Stomach (tissue), 4 donors: ENCODE measurements at regions not wholly inside any gene's neighbourhood (a gene's known extent, or its start where the extent isn't known, plus 50 kb on each side); places are given as distances from the start of the nearest gene placed in this dataset.

Experiments used
- POLR2A ChIP-seq, 4 donors: fragments of 450-650 bp; IDR thresholded peaks; one replicate each; pipeline ENCODE4 v1.6.1; 2016; ENCODE audit warnings: antibody characterized with exemption in 4 of 4, control low read depth in 2 of 4, mild to moderate bottlenecking in 1 of 4, moderate library complexity in 1 of 4
- TF ChIP-seq, protein P1 (sequence below), 7 experiments: fragments of 450-650 bp in 4 of 7; fragments of 200-600 bp in 3 of 7; sonication (generic) in 3 of 7; IDR thresholded peaks; one replicate each; pipeline ENCODE4 v1.5.1; 2016 to 2019; ENCODE audit warnings: antibody characterized with exemption in 7 of 7, control low read depth in 2 of 7, mild to moderate bottlenecking in 1 of 7

DNA sequence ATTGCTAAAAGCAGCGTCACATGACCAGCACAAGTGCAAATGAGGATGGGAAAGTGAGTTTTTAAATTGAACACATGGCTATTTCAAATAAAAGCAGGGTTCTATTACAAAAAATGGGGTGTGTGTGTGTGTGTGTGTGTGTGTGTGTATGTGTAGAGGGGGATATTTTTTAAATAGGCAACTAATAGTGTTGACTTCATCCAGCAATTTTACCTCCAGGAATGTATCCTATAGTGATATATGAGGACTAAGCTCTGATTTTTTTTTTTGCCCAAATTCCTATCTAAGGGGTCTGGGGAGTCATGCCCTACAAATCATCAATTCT lies 78.9 kb upstream of the AMN1 start:
- TF ChIP-seq POLR2A (IDR thresholded peaks at IDR 0.05) = no peak
- TF ChIP-seq, protein P1, sequence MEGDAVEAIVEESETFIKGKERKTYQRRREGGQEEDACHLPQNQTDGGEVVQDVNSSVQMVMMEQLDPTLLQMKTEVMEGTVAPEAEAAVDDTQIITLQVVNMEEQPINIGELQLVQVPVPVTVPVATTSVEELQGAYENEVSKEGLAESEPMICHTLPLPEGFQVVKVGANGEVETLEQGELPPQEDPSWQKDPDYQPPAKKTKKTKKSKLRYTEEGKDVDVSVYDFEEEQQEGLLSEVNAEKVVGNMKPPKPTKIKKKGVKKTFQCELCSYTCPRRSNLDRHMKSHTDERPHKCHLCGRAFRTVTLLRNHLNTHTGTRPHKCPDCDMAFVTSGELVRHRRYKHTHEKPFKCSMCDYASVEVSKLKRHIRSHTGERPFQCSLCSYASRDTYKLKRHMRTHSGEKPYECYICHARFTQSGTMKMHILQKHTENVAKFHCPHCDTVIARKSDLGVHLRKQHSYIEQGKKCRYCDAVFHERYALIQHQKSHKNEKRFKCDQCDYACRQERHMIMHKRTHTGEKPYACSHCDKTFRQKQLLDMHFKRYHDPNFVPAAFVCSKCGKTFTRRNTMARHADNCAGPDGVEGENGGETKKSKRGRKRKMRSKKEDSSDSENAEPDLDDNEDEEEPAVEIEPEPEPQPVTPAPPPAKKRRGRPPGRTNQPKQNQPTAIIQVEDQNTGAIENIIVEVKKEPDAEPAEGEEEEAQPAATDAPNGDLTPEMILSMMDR (IDR thresholded peaks at IDR 0.05) = no peak
